GM12892 (cell line): ENCODE measurements at regions not wholly inside any gene's neighbourhood (a gene's known extent, or its start where the extent isn't known, plus 50 kb on each side); places are given as distances from the start of the nearest gene placed in this dataset.

Source experiments
- POLR2A ChIP-seq: IDR thresholded peaks from 2 replicates; pipeline ENCODE4 v1.6.1; 2011; ENCODE audit warnings: low read depth, low read length, control low read depth
- POLR2AphosphoS5 ChIP-seq: IDR thresholded peaks from 2 replicates; pipeline ENCODE4 v1.6.1; 2011; ENCODE audit warnings: low read depth, low read length, control low read depth
- TAF1 ChIP-seq: IDR thresholded peaks from 2 replicates; pipeline ENCODE4 v1.6.1; 2011; ENCODE audit warnings: low read depth, mild to moderate bottlenecking, control low read depth, low read length, borderline replicate concordance

DNA sequence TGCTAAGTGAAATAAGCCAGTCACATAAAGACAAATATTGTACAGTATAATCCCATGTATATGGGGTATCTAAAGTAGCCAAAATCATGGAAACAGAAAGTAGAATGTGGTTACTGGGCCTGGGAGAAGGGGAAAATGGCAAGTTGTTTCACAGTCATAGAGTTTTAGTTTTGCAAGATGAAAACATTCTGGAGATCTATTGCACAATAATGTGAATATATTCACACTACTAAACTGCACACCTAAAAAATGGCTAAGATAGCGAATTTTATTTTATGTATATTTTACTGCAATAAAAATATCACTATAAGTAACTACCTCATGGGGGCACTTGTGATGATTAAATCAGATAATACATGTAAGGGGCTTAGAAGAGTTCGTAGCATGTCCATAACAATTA lies 72.0 kb upstream of the ARHGAP32 start:
- TF ChIP-seq POLR2A (no peak), POLR2AphosphoS5 (no peak), TAF1 (no peak)
